ENCODE measurements at regions not wholly inside any gene's neighbourhood (a gene's known extent, or its start where the extent isn't known, plus 50 kb on each side); places are given as distances from the start of the nearest gene placed in this dataset.

- no peak overlapping the region for H3K23ac ChIP-seq (ENCODE audit: insufficient read length)
- no peak overlapping the region for H2BK20ac ChIP-seq (ENCODE audit: low read length)
- ChIA-PET CTCF (ENCODE audit: partially characterized antibody) (no interaction called here), POLR2A (ENCODE audit: partially characterized antibody) (no interaction called here)
- no peak overlapping the region for H3K4me3 ChIP-seq (ENCODE audit: extremely low read depth in 1 of 4, insufficient read depth in 2 of 4, low read depth in 3 of 4, low read length in 4 of 4)
- H2BK5ac ChIP-seq (ENCODE audit: low read depth, low read length), result no peak overlapping the region
- H3K9me3 ChIP-seq (ENCODE audit: insufficient read depth in 2 of 2, low read depth in 1 of 2, low read length in 1 of 2), result no peaks in the 10 kb centered on the region
- H3K56ac ChIP-seq (replicated peaks; ENCODE audit: insufficient read length, low read depth, low read length), result no peak overlapping the region
- no peak overlapping the region for H2BK12ac ChIP-seq (ENCODE audit: low read depth, low read length)
- H4K91ac ChIP-seq (replicated peaks; ENCODE audit: insufficient read length, low read length), result no peak overlapping the region
- peaks cover 0 to 2% (median 0%) of the 10 kb centered on the region in 4 experiments; a peak in 1 of 7 replicates for H3K4me1 ChIP-seq (replicated peaks in 1 of 4; ENCODE audit: control insufficient read depth in 3 of 4, insufficient read depth in 4 of 4, low read length in 3 of 4)
- no peaks in the 10 kb centered on the region for H3K36me3 ChIP-seq (ENCODE audit: control insufficient read depth in 2 of 4, insufficient read depth in 4 of 4, low read length in 3 of 4)
- no peaks in the 10 kb centered on the region for H3K79me2 ChIP-seq (ENCODE audit: control insufficient read depth in 1 of 2, insufficient read depth in 2 of 2, low read length in 2 of 2)
- H2BK120ac ChIP-seq (replicated peaks; ENCODE audit: low read depth, low read length), result no peak overlapping the region
- no peak overlapping the region for H3K18ac ChIP-seq (ENCODE audit: extremely low read depth, low read length)
- 80% methylated on average over 1 of the region's 1 CpG; no CpG with 5 or more reads in 1 of the 2 experiments for WGBS, 2 experiments (ENCODE audit: extremely low coverage in 1 of 2, insufficient coverage in 1 of 2, insufficient read length in 1 of 2, insufficient replicate concordance in 2 of 2, low coverage in 1 of 2, low lambda C conversion rate in 2 of 2, missing lambda C conversion rate in 1 of 2)
- H3K79me1 ChIP-seq (ENCODE audit: low read depth, low read length), result no peaks in the 10 kb centered on the region
- H4K20me1 ChIP-seq (replicated peaks in 1 of 2; ENCODE audit: control insufficient read depth in 1 of 2, insufficient read depth in 2 of 2, low read length in 2 of 2), result no peaks in the 10 kb centered on the region
- no peak overlapping the region for H3K4ac ChIP-seq (replicated peaks; ENCODE audit: insufficient read length, low read depth, low read length)
- no peak overlapping the region for H4K5ac ChIP-seq (ENCODE audit: insufficient read length, low read depth, low read length)
- H3K4me2 ChIP-seq (ENCODE audit: insufficient read depth in 1 of 2, low read depth in 2 of 2, low read length in 2 of 2), result no peak overlapping the region
- no peak overlapping the region for H2BK15ac ChIP-seq (ENCODE audit: low read length)
- DNase-seq (ENCODE audit: low read depth in 1 of 2, low spot score in 2 of 2) (no peak), FAIRE-seq (no peak)
- no peak overlapping the region for H4K8ac ChIP-seq (ENCODE audit: extremely low read depth, insufficient read depth, low read length)
- no peak overlapping the region for H3K9ac ChIP-seq (replicated peaks in 1 of 4; ENCODE audit: extremely low read depth in 1 of 4, low read depth in 3 of 4, low read length in 3 of 4)
- H3K23me2 ChIP-seq (ENCODE audit: low read depth, low read length), result no peaks in the 10 kb centered on the region
- H3K14ac ChIP-seq (ENCODE audit: insufficient read length), result no peak overlapping the region
- H2AK5ac ChIP-seq (ENCODE audit: low read depth, low read length), result no peak overlapping the region
- H3K27me3 ChIP-seq (replicated peaks in 1 of 4; ENCODE audit: control insufficient read depth in 3 of 4, extremely low read depth in 1 of 4, insufficient read depth in 3 of 4, low read length in 3 of 4), result no peaks in the 10 kb centered on the region
- no peak overlapping the region for H3K27ac ChIP-seq (ENCODE audit: low read depth, low read length)
- no peak overlapping the region for H2AFZ ChIP-seq (ENCODE audit: low read length)
- TF ChIP-seq EGR1 (IDR thresholded peaks at IDR 0.05; ENCODE audit: borderline replicate concordance, low read depth, low read length), result no peak
- TF ChIP-seq EP300 (IDR thresholded peaks at IDR 0.05; ENCODE audit: borderline replicate concordance in 1 of 2, low read depth in 2 of 2, low read length in 2 of 2), result no peak
Measured at GRCh38 chr3:117181222-117181621, 471.6 kb downstream of the TUSC7 start.
